ENCODE measurements at regions not wholly inside any gene's neighbourhood (a gene's known extent, or its start where the extent isn't known, plus 50 kb on each side); places are given as distances from the start of the nearest gene placed in this dataset.

- intact Hi-C loops (cut with micrococcal nuclease): no loop called here
- no peaks in the 10 kb centered on the region for H3K4me1 Mint-ChIP-seq (ENCODE audit: low read depth)
- no peak overlapping the region for H3K27ac Mint-ChIP-seq
- H3K27me3 Mint-ChIP-seq: peaks cover 14% of the 10 kb centered on the region
- H3K9me3 Mint-ChIP-seq: no peaks in the 10 kb centered on the region
- H3K36me3 Mint-ChIP-seq (ENCODE audit: low read depth): no peaks in the 10 kb centered on the region
- no peak overlapping the region for H3K4me3 Mint-ChIP-seq
These were observed 90.6 kb upstream of the CACNA1E start for GRCh38 chr1:181392613-181393220.

GRCh38 chr1:181394766-181395165, 88.6 kb upstream of the CACNA1E start:
- Mint-ChIP-seq H3K27me3 (peaks cover 10% of the 10 kb centered on the region), H3K4me1 (ENCODE audit: low read depth) (no peaks in the 10 kb centered on the region), H3K36me3 (ENCODE audit: low read depth) (no peaks in the 10 kb centered on the region), H3K27ac (no peak overlapping the region), H3K4me3 (no peak overlapping the region), H3K9me3 (no peaks in the 10 kb centered on the region)
- intact Hi-C loops (cut with micrococcal nuclease): no loop called here

GRCh38 chr1:181396171-181396670, 87.1 kb upstream of the CACNA1E start:
- intact Hi-C loops (cut with micrococcal nuclease): no loop called here
- Mint-ChIP-seq H3K4me1 (ENCODE audit: low read depth) (no peaks in the 10 kb centered on the region), H3K9me3 (no peaks in the 10 kb centered on the region), H3K27ac (no peak overlapping the region), H3K27me3 (peaks cover 4% of the 10 kb centered on the region), H3K36me3 (ENCODE audit: low read depth) (no peaks in the 10 kb centered on the region), H3K4me3 (no peak overlapping the region)

- Mint-ChIP-seq H3K27me3 (peaks cover under 1% of the 10 kb centered on the region), H3K4me3 (no peak overlapping the region)
- intact Hi-C loops (cut with micrococcal nuclease): no loop called here
These were observed 86.5 kb upstream of the CACNA1E start for GRCh38 chr1:181396811-181397210.

GRCh38 chr1:181397845-181398244, 85.5 kb upstream of the CACNA1E start:
- Mint-ChIP-seq H3K27me3 (no peaks in the 10 kb centered on the region), H3K9me3 (no peaks in the 10 kb centered on the region), H3K36me3 (ENCODE audit: low read depth) (no peaks in the 10 kb centered on the region), H3K4me3 (no peak overlapping the region), H3K27ac (no peak overlapping the region), H3K4me1 (ENCODE audit: low read depth) (no peaks in the 10 kb centered on the region)
- intact Hi-C loops (cut with micrococcal nuclease): no loop called here

More at GRCh38 chr1:181396811-181397210, 86.5 kb upstream of the CACNA1E start:
- Mint-ChIP-seq H3K36me3 (ENCODE audit: low read depth) (no peaks in the 10 kb centered on the region), H3K4me1 (ENCODE audit: low read depth) (no peaks in the 10 kb centered on the region), H3K27ac (no peak overlapping the region), H3K9me3 (no peaks in the 10 kb centered on the region)

- Mint-ChIP-seq H3K27ac (no peak overlapping the region), H3K36me3 (ENCODE audit: low read depth) (no peaks in the 10 kb centered on the region), H3K4me1 (ENCODE audit: low read depth) (no peaks in the 10 kb centered on the region), H3K27me3 (no peaks in the 10 kb centered on the region), H3K4me3 (no peak overlapping the region), H3K9me3 (no peaks in the 10 kb centered on the region)
- intact Hi-C loops (cut with micrococcal nuclease): no loop called here
These were observed 84.8 kb upstream of the CACNA1E start for GRCh38 chr1:181398544-181398943.

GRCh38 chr1:181405584-181405983, 77.7 kb upstream of the CACNA1E start:
- peaks cover 7% of the 10 kb centered on the region for H3K27me3 Mint-ChIP-seq
- no peaks in the 10 kb centered on the region for H3K4me1 Mint-ChIP-seq (ENCODE audit: low read depth)
- intact Hi-C loops (cut with micrococcal nuclease): no loop called here
- H3K36me3 Mint-ChIP-seq (ENCODE audit: low read depth): no peaks in the 10 kb centered on the region
- no peaks in the 10 kb centered on the region for H3K9me3 Mint-ChIP-seq
- H3K27ac Mint-ChIP-seq: no peak overlapping the region
- H3K4me3 Mint-ChIP-seq: no peak overlapping the region

- Mint-ChIP-seq H3K36me3 (ENCODE audit: low read depth) (no peaks in the 10 kb centered on the region), H3K9me3 (no peaks in the 10 kb centered on the region), H3K4me1 (ENCODE audit: low read depth) (no peaks in the 10 kb centered on the region), H3K27ac (no peak overlapping the region), H3K27me3 (peaks cover 7% of the 10 kb centered on the region), H3K4me3 (no peak overlapping the region)
- intact Hi-C loops (cut with micrococcal nuclease): no loop called here
These were observed 76.3 kb upstream of the CACNA1E start for GRCh38 chr1:181406989-181407388.

- Mint-ChIP-seq H3K9me3 (no peaks in the 10 kb centered on the region), H3K27ac (no peak overlapping the region), H3K27me3 (peaks cover 7% of the 10 kb centered on the region), H3K4me3 (no peak overlapping the region), H3K4me1 (ENCODE audit: low read depth) (no peaks in the 10 kb centered on the region), H3K36me3 (ENCODE audit: low read depth) (no peaks in the 10 kb centered on the region)
- intact Hi-C loops (cut with micrococcal nuclease): no loop called here
These were observed 73.3 kb upstream of the CACNA1E start for GRCh38 chr1:181409981-181410380.

- no peaks in the 10 kb centered on the region for H3K36me3 Mint-ChIP-seq (ENCODE audit: low read depth)
- no peaks in the 10 kb centered on the region for H3K9me3 Mint-ChIP-seq
- H3K27me3 Mint-ChIP-seq: peaks cover 9% of the 10 kb centered on the region
- no peak overlapping the region for H3K27ac Mint-ChIP-seq
- no peaks in the 10 kb centered on the region for H3K4me1 Mint-ChIP-seq (ENCODE audit: low read depth)
- no peak overlapping the region for H3K4me3 Mint-ChIP-seq
- intact Hi-C loops (cut with micrococcal nuclease): no loop called here
These were observed 70.6 kb upstream of the CACNA1E start for GRCh38 chr1:181412746-181413145.

GRCh38 chr1:181413195-181413815, 70.0 kb upstream of the CACNA1E start:
- intact Hi-C loops (cut with micrococcal nuclease): no loop called here
- no peaks in the 10 kb centered on the region for H3K9me3 Mint-ChIP-seq
- H3K4me1 Mint-ChIP-seq (ENCODE audit: low read depth): no peaks in the 10 kb centered on the region
- no peaks in the 10 kb centered on the region for H3K36me3 Mint-ChIP-seq (ENCODE audit: low read depth)
- H3K4me3 Mint-ChIP-seq: no peak overlapping the region
- H3K27me3 Mint-ChIP-seq: peaks cover 6% of the 10 kb centered on the region
- no peak overlapping the region for H3K27ac Mint-ChIP-seq

- Mint-ChIP-seq H3K4me3 (no peak overlapping the region), H3K27me3 (peaks cover 4% of the 10 kb centered on the region), H3K9me3 (no peaks in the 10 kb centered on the region), H3K36me3 (ENCODE audit: low read depth) (no peaks in the 10 kb centered on the region), H3K27ac (no peak overlapping the region), H3K4me1 (ENCODE audit: low read depth) (no peaks in the 10 kb centered on the region)
- intact Hi-C loops (cut with micrococcal nuclease): no loop called here
These were observed 69.5 kb upstream of the CACNA1E start for GRCh38 chr1:181413836-181414235.

- intact Hi-C loops (cut with micrococcal nuclease): no loop called here
- Mint-ChIP-seq H3K4me1 (ENCODE audit: low read depth) (no peaks in the 10 kb centered on the region), H3K4me3 (no peak overlapping the region), H3K9me3 (no peaks in the 10 kb centered on the region), H3K27me3 (peaks cover 2% of the 10 kb centered on the region), H3K36me3 (ENCODE audit: low read depth) (no peaks in the 10 kb centered on the region), H3K27ac (no peak overlapping the region)
These were observed 67.0 kb upstream of the CACNA1E start for GRCh38 chr1:181416268-181416860.

GRCh38 chr1:181417915-181418314, 65.4 kb upstream of the CACNA1E start:
- Mint-ChIP-seq H3K4me3 (no peak overlapping the region), H3K4me1 (ENCODE audit: low read depth) (no peaks in the 10 kb centered on the region), H3K9me3 (no peaks in the 10 kb centered on the region), H3K36me3 (ENCODE audit: low read depth) (no peaks in the 10 kb centered on the region), H3K27me3 (peaks cover 2% of the 10 kb centered on the region), H3K27ac (no peak overlapping the region)
- intact Hi-C loops (cut with micrococcal nuclease): no loop called here
